Panc1 (cell line): ENCODE measurements at regions not wholly inside any gene's neighbourhood (a gene's known extent, or its start where the extent isn't known, plus 50 kb on each side); places are given as distances from the start of the nearest gene placed in this dataset.

Source experiments
- ATAC-seq: fragments of 200-7000 bp; cut with Tn5 transposase; 2 replicates; pipeline ENCODE4 v1.9.1; 2020; ENCODE audit warnings: mild to moderate bottlenecking, moderate library complexity
- BruUV-seq: library from RNA; stranded (reverse); fragments of 400-500 nt; replicated peaks from 2 replicates; lab custom pipeline; 2021; lab: Mats Ljungman, UMichigan
- CTCF ChIA-PET: fragments of 300-600 bp; sonication (Branson Sonifier 250); formaldehyde crosslinking; loops from one replicate; lab custom pipeline; 2022; ENCODE audit warnings: antibody characterized with exemption; lab: Charles Lee
- POLR2A ChIA-PET: fragments of 300-600 bp; sonication (Branson Sonifier 250); formaldehyde crosslinking; loops from one replicate; lab custom pipeline; 2022; ENCODE audit warnings: antibody characterized with exemption; lab: Charles Lee
- DNase-seq: peaks from one replicate; pipeline ENCODE4 v3.0.0-alpha.2; 2010; ENCODE audit warnings: low read depth, low spot score
- H3K27ac ChIP-seq: 2 replicates; pipeline ENCODE4 v1.5.1; 2011; ENCODE audit warnings: mild to moderate bottlenecking, low read length, inconsistent platforms
- H3K27me3 ChIP-seq: fragments of 200-500 bp; sonication (Bioruptor generic); 2 replicates; pipeline ENCODE4 v1.6.0; 2014; ENCODE audit warnings: low read length, inconsistent platforms; ENCODE audit not compliant: control insufficient read depth, insufficient read depth
- H3K36me3 ChIP-seq: fragments of 200-500 bp; sonication (Bioruptor generic); 2 replicates; pipeline ENCODE4 v1.5.1; 2014; ENCODE audit warnings: inconsistent platforms, mild to moderate bottlenecking, low read length, moderate library complexity; ENCODE audit not compliant: control insufficient read depth, insufficient read depth
- H3K4me1 ChIP-seq: 2 replicates; pipeline ENCODE4 v1.5.1; 2011; ENCODE audit warnings: inconsistent platforms, mild to moderate bottlenecking, low read length, moderate library complexity; ENCODE audit not compliant: control insufficient read depth, insufficient read depth
- H3K4me3 ChIP-seq, 2 experiments: 2 replicates each; pipeline ENCODE4 v1.5.1; 2011 to 2012; ENCODE audit warnings: low read depth in 2 of 2, low read length in 2 of 2, mild to moderate bottlenecking in 2 of 2, inconsistent platforms in 1 of 2, moderate library complexity in 1 of 2
- H3K9me3 ChIP-seq: fragments of 200-500 bp; sonication (Bioruptor generic); 2 replicates; pipeline ENCODE4 v1.5.1; 2014; ENCODE audit warnings: low read depth, mild to moderate bottlenecking, inconsistent platforms, low read length, moderate library complexity; ENCODE audit not compliant: control insufficient read depth, insufficient read depth
- POLR2AphosphoS5 ChIP-seq: IDR thresholded peaks from 2 replicates; pipeline ENCODE4 v1.6.1; 2012; ENCODE audit warnings: mild to moderate bottlenecking, low read depth, low read length, moderate library complexity
- REST ChIP-seq, 2 experiments: IDR thresholded peaks; 2 replicates each; pipeline ENCODE4 v1.6.1; 2011 to 2012; ENCODE audit warnings: low read depth in 2 of 2, control low read depth in 1 of 2, low read length in 1 of 2, mild to moderate bottlenecking in 1 of 2, moderate library complexity in 1 of 2; ENCODE audit not compliant: insufficient read depth in 1 of 2
- SIN3A ChIP-seq: IDR thresholded peaks from 2 replicates; pipeline ENCODE4 v1.6.1; 2012; ENCODE audit warnings: low read depth, mild to moderate bottlenecking, low read length, moderate library complexity, borderline replicate concordance; ENCODE audit not compliant: insufficient read depth
- TCF7L2 ChIP-seq: IDR thresholded peaks from 2 replicates; pipeline ENCODE4 v1.6.1; 2011; ENCODE audit warnings: mild to moderate bottlenecking, low read depth, low read length, inconsistent platforms
- in situ Hi-C: cut with HindIII; loops from 2 replicates; pipeline ENCODE4 v1.10.0; 2016; ENCODE audit warnings: low sequenced_read_pairs, low pct_unique_long_range_greater_than_20kb
- intact Hi-C: fragments of 100-400 bp; cut with micrococcal nuclease; formaldehyde crosslinking; loops from one replicate; pipeline ENCODE4 v1.10.0; 2022; ENCODE audit not compliant: unreplicated experiment
- TF ChIP-seq, protein P1 (sequence below): fragments of 450-650 bp; IDR thresholded peaks from 2 replicates; pipeline ENCODE4 v1.5.1; 2017; ENCODE audit warnings: mild to moderate bottlenecking

GRCh38 chr5:12691330-12691729 lies 787.1 kb upstream of the CTNND2 start:
- intact Hi-C loops = no loop called here
- ATAC-seq (no peak), DNase-seq (no peak)
- ChIA-PET CTCF (interaction anchor here (0.8 kb wide), 1 partner anchor 251 kb away, joined by 3 read pairs; no protein-coding TSS in a partner anchor), POLR2A (no interaction called here)
- in situ Hi-C loops = no loop called here
- Histone ChIP-seq H3K4me3 (no peak overlapping the region), H3K27me3 (no peaks in the 10 kb centered on the region), H3K27ac (no peak overlapping the region), H3K9me3 (no peaks in the 10 kb centered on the region), H3K4me1 (no peaks in the 10 kb centered on the region), H3K36me3 (no peaks in the 10 kb centered on the region)
- no TSS peak for BruUV-seq
- TF ChIP-seq TCF7L2 (no peak), REST (IDR thresholded peaks at IDR 0.05; ENCODE audit: insufficient read depth in 1 of 2, low read depth in 2 of 2, low read length in 1 of 2) (no peak), SIN3A (no peak), POLR2AphosphoS5 (no peak)
- TF ChIP-seq, protein P1, sequence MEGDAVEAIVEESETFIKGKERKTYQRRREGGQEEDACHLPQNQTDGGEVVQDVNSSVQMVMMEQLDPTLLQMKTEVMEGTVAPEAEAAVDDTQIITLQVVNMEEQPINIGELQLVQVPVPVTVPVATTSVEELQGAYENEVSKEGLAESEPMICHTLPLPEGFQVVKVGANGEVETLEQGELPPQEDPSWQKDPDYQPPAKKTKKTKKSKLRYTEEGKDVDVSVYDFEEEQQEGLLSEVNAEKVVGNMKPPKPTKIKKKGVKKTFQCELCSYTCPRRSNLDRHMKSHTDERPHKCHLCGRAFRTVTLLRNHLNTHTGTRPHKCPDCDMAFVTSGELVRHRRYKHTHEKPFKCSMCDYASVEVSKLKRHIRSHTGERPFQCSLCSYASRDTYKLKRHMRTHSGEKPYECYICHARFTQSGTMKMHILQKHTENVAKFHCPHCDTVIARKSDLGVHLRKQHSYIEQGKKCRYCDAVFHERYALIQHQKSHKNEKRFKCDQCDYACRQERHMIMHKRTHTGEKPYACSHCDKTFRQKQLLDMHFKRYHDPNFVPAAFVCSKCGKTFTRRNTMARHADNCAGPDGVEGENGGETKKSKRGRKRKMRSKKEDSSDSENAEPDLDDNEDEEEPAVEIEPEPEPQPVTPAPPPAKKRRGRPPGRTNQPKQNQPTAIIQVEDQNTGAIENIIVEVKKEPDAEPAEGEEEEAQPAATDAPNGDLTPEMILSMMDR = no peak

GRCh38 chr5:12690361-12690760 lies 786.1 kb upstream of the CTNND2 start:
- BruUV-seq = no TSS peak
- CTCF ChIA-PET = no interaction called here
- POLR2A ChIA-PET = interaction anchor here (0.5 kb wide), 1 partner anchor 157 kb away, joined by 4 read pairs; no protein-coding TSS in a partner anchor
- intact Hi-C loops (no loop called here), in situ Hi-C loops (no loop called here)
- H3K9me3 ChIP-seq = no peaks in the 10 kb centered on the region
- TF ChIP-seq TCF7L2 (no peak), REST (IDR thresholded peaks at IDR 0.05; ENCODE audit: insufficient read depth in 1 of 2, low read depth in 2 of 2, low read length in 1 of 2) (no peak), SIN3A (no peak), POLR2AphosphoS5 (no peak)
- TF ChIP-seq, protein P1 = no peak
- no peaks in the 10 kb centered on the region for H3K36me3 ChIP-seq
- ATAC-seq = no peak
- no peaks in the 10 kb centered on the region for H3K4me1 ChIP-seq
- no peak overlapping the region for H3K27ac ChIP-seq
- H3K27me3 ChIP-seq = no peaks in the 10 kb centered on the region
- H3K4me3 ChIP-seq = no peak overlapping the region
- DNase-seq = no peak
